K562 (cell line): ENCODE measurements at regions not wholly inside any gene's neighbourhood (a gene's known extent, or its start where the extent isn't known, plus 50 kb on each side); places are given as distances from the start of the nearest gene placed in this dataset.

Experiments
- ATAC-seq: fragments of 200-7000 bp; cut with Tn5 transposase; 3 replicates; pipeline ENCODE4 v1.9.1; 2020; ENCODE audit warnings: moderate library complexity
- BruUV-seq: library from RNA; stranded (reverse); fragments of 400-500 nt; replicated peaks from 2 replicates; lab custom pipeline; 2021; lab: Mats Ljungman, UMichigan
- CTCF ChIA-PET: fragments of 300-600 bp; formaldehyde crosslinking; extraction: SDS; loops from one replicate; lab custom pipeline; 2021; ENCODE audit warnings: low intra/inter-chr PET ratio; lab: Yijun Ruan, JAX
- POLR2A ChIA-PET: fragments of 300-600, 350-650 bp; sonication (Branson Sonifier 250); formaldehyde crosslinking; extraction: SDS; loops from one replicate; lab custom pipeline; 2021; ENCODE audit warnings: antibody characterized with exemption, inconsistent platforms; lab: Yijun Ruan, JAX
- DNase-seq, 4 experiments: peaks; one replicate each; pipeline versions ENCODE4 v3.0.0 to v3.0.0-alpha.2; 2011 to 2018; ENCODE audit warnings: low spot score in 3 of 4, mixed read lengths in 3 of 4; ENCODE audit errors: extremely low read depth in 1 of 4
- FAIRE-seq: peaks from 2 replicates; lab custom pipeline; 2011; peaks lifted over from hg19 to GRCh38; lab: Jason Lieb, UNC
- H2AFZ ChIP-seq: 2 replicates; pipeline ENCODE4 v1.6.0; 2011; ENCODE audit warnings: low read depth, low read length, control low read depth, inconsistent platforms
- H3K27ac ChIP-seq: fragments of 200-600 bp; 3 replicates; pipeline ENCODE4 v1.8.0; 2011; ENCODE audit warnings: low read depth, mild to moderate bottlenecking, control low read depth, inconsistent platforms, low read length, moderate library complexity, mixed read lengths; ENCODE audit errors: extremely low read depth
- H3K27me3 ChIP-seq, 2 experiments: fragments of 300-600 bp in 1 of 2; 2 replicates in 1 of 2; 3 replicates in 1 of 2; pipeline versions ENCODE4 v1.6.0 to v1.8.0; 2011; ENCODE audit warnings: inconsistent platforms in 2 of 2, low read length in 2 of 2, mild to moderate bottlenecking in 1 of 2, mixed read lengths in 1 of 2, moderate library complexity in 1 of 2; ENCODE audit not compliant: control insufficient read depth in 2 of 2, insufficient read depth in 2 of 2
- H3K36me3 ChIP-seq: fragments of 300-600 bp; 3 replicates; pipeline ENCODE4 v1.8.0; 2011; ENCODE audit warnings: mild to moderate bottlenecking, low read length, inconsistent platforms; ENCODE audit not compliant: control insufficient read depth, insufficient read depth
- H3K4me1 ChIP-seq, 2 experiments: fragments of 200-600 bp in 1 of 2; replicated peaks in 1 of 2; 2 replicates in 1 of 2; 3 replicates in 1 of 2; pipeline versions ENCODE4 v1.5.1 to v1.8.0; 2011; ENCODE audit warnings: inconsistent platforms in 2 of 2, low read length in 2 of 2, mild to moderate bottlenecking in 1 of 2, mixed read lengths in 1 of 2, moderate library complexity in 1 of 2; ENCODE audit not compliant: control insufficient read depth in 2 of 2, insufficient read depth in 2 of 2
- H3K4me2 ChIP-seq: 2 replicates; pipeline ENCODE4 v1.6.1; 2011; ENCODE audit warnings: low read length, control low read depth, inconsistent platforms, mixed read lengths; ENCODE audit not compliant: insufficient read depth
- H3K4me3 ChIP-seq: fragments of 200-600 bp; sonication (generic), shearing (Covaris generic); 2 replicates; pipeline ENCODE4 v1.5.1; 2016; ENCODE audit warnings: control low read depth, inconsistent platforms
- H3K79me2 ChIP-seq: fragments of 200-600 bp; 3 replicates; pipeline ENCODE4 v1.8.0; 2011; ENCODE audit warnings: low read length, inconsistent platforms; ENCODE audit not compliant: control insufficient read depth, insufficient read depth
- H3K9ac ChIP-seq, 2 experiments: 2 replicates each; pipeline versions ENCODE4 v1.6.0 to v1.6.1; 2011; ENCODE audit warnings: low read depth in 2 of 2, low read length in 2 of 2, control low read depth in 1 of 2, inconsistent platforms in 1 of 2, mild to moderate bottlenecking in 1 of 2, mixed read lengths in 1 of 2; ENCODE audit not compliant: insufficient read depth in 1 of 2
- H3K9me1 ChIP-seq: one replicate; pipeline ENCODE4 v1.6.0; 2011; ENCODE audit warnings: inconsistent platforms, mild to moderate bottlenecking, low read length, moderate library complexity; ENCODE audit not compliant: control insufficient read depth, insufficient read depth
- H3K9me3 ChIP-seq: replicated peaks from 2 replicates; pipeline ENCODE4 v1.5.1; 2011; ENCODE audit warnings: low read depth, low read length, inconsistent platforms; ENCODE audit not compliant: control insufficient read depth, insufficient read depth
- H4K20me1 ChIP-seq: replicated peaks from 2 replicates; pipeline ENCODE4 v1.6.1; 2011; ENCODE audit warnings: low read length, inconsistent platforms, mixed read lengths; ENCODE audit not compliant: control insufficient read depth, insufficient read depth
- CBFA2T2 ChIP-seq: fragments of 450-650 bp; conservative IDR thresholded peaks from 2 replicates; pipeline ENCODE4 v1.6.1; 2017; ENCODE audit warnings: mild to moderate bottlenecking
- FOSL1 ChIP-seq: fragments of 200-800 bp; sonication (Bioruptor generic); conservative IDR thresholded peaks from 2 replicates; pipeline ENCODE4 v1.6.1; 2016; ENCODE audit warnings: missing genetic modification characterization, missing compliant biosample characterization
- MTA2 ChIP-seq: fragments of 450-650 bp; IDR thresholded peaks from 2 replicates; pipeline ENCODE4 v1.6.1; 2016; ENCODE audit warnings: low read depth
- NR2F6 ChIP-seq: fragments of 450-650 bp; formaldehyde crosslinking; IDR thresholded peaks from 2 replicates; pipeline ENCODE4 v1.4.0; 2020; ENCODE audit warnings: mild to moderate bottlenecking
- SIX5 ChIP-seq, 2 experiments: IDR thresholded peaks; 2 replicates each; pipeline ENCODE4 v1.6.1; 2011; ENCODE audit warnings: low read length in 2 of 2, borderline replicate concordance in 1 of 2, low read depth in 1 of 2, mild to moderate bottlenecking in 1 of 2, moderate library complexity in 1 of 2; ENCODE audit not compliant: insufficient read depth in 1 of 2
- ZNF133 ChIP-seq: fragments of 250-450 bp; sonication (Bioruptor Pico); IDR thresholded peaks from 2 replicates; pipeline ENCODE4 v1.4.0; 2020; ENCODE audit warnings: mild to moderate bottlenecking
- ZNF165 ChIP-seq: fragments of 250-450 bp; sonication (Bioruptor Pico); IDR thresholded peaks from 2 replicates; pipeline ENCODE4 v1.4.0; 2020; ENCODE audit warnings: borderline replicate concordance
- ZNF280B ChIP-seq: fragments of 250-450 bp; sonication (Bioruptor Pico); IDR thresholded peaks from 2 replicates; pipeline ENCODE4 v1.5.1; 2021; ENCODE audit warnings: mild to moderate bottlenecking
- ZNF764 ChIP-seq: fragments of 250-450 bp; sonication (Bioruptor Pico); IDR thresholded peaks from 2 replicates; pipeline ENCODE4 v1.4.0; 2020; ENCODE audit warnings: low read depth, mild to moderate bottlenecking, moderate library complexity
- WGBS: fragments of 100-300 bp; shearing (Covaris generic); methylation state at CpG from one replicate; pipeline ENCODE4 v1.1.6; 2016; ENCODE audit warnings: low coverage, mixed read lengths; ENCODE audit not compliant: insufficient coverage; ENCODE audit errors: missing lambda C conversion rate; 5-methylcytosine and 5-hydroxymethylcytosine counted together
- in situ Hi-C: fragments of 300-500 bp; cut with MboI; formaldehyde crosslinking; loops from 4 replicates; pipeline ENCODE4 v1.15.0; 2018; ENCODE audit warnings: inconsistent platforms, mixed read lengths
- intact Hi-C: fragments of 100-400 bp; cut with micrococcal nuclease; formaldehyde crosslinking; loops from 2 replicates; pipeline ENCODE4 v1.14.2; 2022
- TF ChIP-seq, protein P1 (sequence below): fragments of 450-650 bp; formaldehyde crosslinking; IDR thresholded peaks from 2 replicates; pipeline ENCODE4 v1.4.0; 2020; ENCODE audit warnings: mild to moderate bottlenecking

DNA sequence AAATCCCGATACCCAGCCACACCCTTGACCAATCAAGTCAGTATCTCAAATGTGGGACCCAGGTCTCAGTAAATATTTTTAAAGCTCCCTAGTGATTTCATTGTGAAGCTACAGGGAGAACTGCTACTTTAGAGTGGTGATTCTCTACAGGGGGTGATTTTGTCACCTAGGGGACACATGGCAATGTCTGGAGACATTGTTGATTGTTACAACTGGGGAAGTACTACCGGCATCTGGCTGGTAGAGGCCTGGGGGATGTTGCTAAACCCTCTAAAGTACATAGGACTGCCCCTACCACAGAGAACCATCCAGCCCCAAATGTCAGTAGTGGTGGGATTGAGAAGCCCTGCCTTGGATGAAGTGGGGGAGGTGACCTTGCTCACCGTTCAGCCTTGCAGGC, 152.9 kb downstream of the RPS24 start:
- H3K4me1 ChIP-seq, result no peaks in the 10 kb centered on the region
- in situ Hi-C loops, result no loop called here
- ATAC-seq, result no peak
- ChIA-PET POLR2A (interaction anchor here (0.7 to 1.2 kb wide), 2 partner anchors 12 to 180 kb away, joined by 3 to 4 read pairs; no protein-coding TSS in a partner anchor), CTCF (no interaction called here)
- H3K36me3 ChIP-seq, result no peaks in the 10 kb centered on the region
- no peak overlapping the region for H2AFZ ChIP-seq
- BruUV-seq, result no TSS peak
- H3K9me3 ChIP-seq, result no peaks in the 10 kb centered on the region
- no peak overlapping the region for H3K27ac ChIP-seq
- no peak for FAIRE-seq
- H3K9ac ChIP-seq, result no peak overlapping the region
- TF ChIP-seq, protein P1, sequence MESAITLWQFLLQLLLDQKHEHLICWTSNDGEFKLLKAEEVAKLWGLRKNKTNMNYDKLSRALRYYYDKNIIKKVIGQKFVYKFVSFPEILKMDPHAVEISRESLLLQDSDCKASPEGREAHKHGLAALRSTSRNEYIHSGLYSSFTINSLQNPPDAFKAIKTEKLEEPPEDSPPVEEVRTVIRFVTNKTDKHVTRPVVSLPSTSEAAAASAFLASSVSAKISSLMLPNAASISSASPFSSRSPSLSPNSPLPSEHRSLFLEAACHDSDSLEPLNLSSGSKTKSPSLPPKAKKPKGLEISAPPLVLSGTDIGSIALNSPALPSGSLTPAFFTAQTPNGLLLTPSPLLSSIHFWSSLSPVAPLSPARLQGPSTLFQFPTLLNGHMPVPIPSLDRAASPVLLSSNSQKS (CRISPR knock-in tag), result no peak
- no peak for TF ChIP-seq ZNF764 (CRISPR knock-in tag)
- TF ChIP-seq CBFA2T2, result no peak
- TF ChIP-seq FOSL1 (tag), result no peak
- no peak for TF ChIP-seq MTA2
- TF ChIP-seq SIX5 (IDR thresholded peaks at IDR 0.05; ENCODE audit: borderline replicate concordance in 1 of 2, insufficient read depth in 1 of 2, low read depth in 1 of 2, low read length in 2 of 2), result no peak
- no peak for TF ChIP-seq ZNF165 (CRISPR knock-in tag)
- TF ChIP-seq ZNF133 (CRISPR knock-in tag), result no peak
- TF ChIP-seq ZNF280B (CRISPR knock-in tag), result no peak
- TF ChIP-seq NR2F6 (CRISPR knock-in tag), result no peak
- H3K9me1 ChIP-seq, result no peaks in the 10 kb centered on the region
- H3K27me3 ChIP-seq, result peaks cover 2 to 35% of the 10 kb centered on the region in 2 experiments; a peak in 3 of 5 replicates
- peaks cover 6% of the 10 kb centered on the region; the same call in 1 of the 2 replicates for H4K20me1 ChIP-seq
- intact Hi-C loops, result no loop called here
- no peak overlapping the region for H3K4me2 ChIP-seq
- DNase-seq, result no peak
- no peak overlapping the region for H3K4me3 ChIP-seq
- WGBS, result 3% methylated on average over 3 of the region's 3 CpGs
- H3K79me2 ChIP-seq, result no peaks in the 10 kb centered on the region
